K562 (cell line): ENCODE measurements at regions not wholly inside any gene's neighbourhood (a gene's known extent, or its start where the extent isn't known, plus 50 kb on each side); places are given as distances from the start of the nearest gene placed in this dataset.

Experiments used
- ATAC-seq: fragments of 200-7000 bp; cut with Tn5 transposase; 3 replicates; pipeline ENCODE4 v1.9.1; 2020; ENCODE audit warnings: moderate library complexity
- BruUV-seq: library from RNA; stranded (reverse); fragments of 400-500 nt; replicated peaks from 2 replicates; lab custom pipeline; 2021; lab: Mats Ljungman, UMichigan
- CTCF ChIA-PET: fragments of 300-600 bp; formaldehyde crosslinking; extraction: SDS; loops from one replicate; lab custom pipeline; 2021; ENCODE audit warnings: low intra/inter-chr PET ratio; lab: Yijun Ruan, JAX
- POLR2A ChIA-PET: fragments of 300-600, 350-650 bp; sonication (Branson Sonifier 250); formaldehyde crosslinking; extraction: SDS; loops from one replicate; lab custom pipeline; 2021; ENCODE audit warnings: antibody characterized with exemption, inconsistent platforms; lab: Yijun Ruan, JAX
- DNase-seq, 4 experiments: peaks; one replicate each; pipeline versions ENCODE4 v3.0.0 to v3.0.0-alpha.2; 2011 to 2018; ENCODE audit warnings: low spot score in 3 of 4, mixed read lengths in 3 of 4; ENCODE audit errors: extremely low read depth in 1 of 4
- FAIRE-seq: peaks from 2 replicates; lab custom pipeline; 2011; peaks lifted over from hg19 to GRCh38; lab: Jason Lieb, UNC
- H2AFZ ChIP-seq: 2 replicates; pipeline ENCODE4 v1.6.0; 2011; ENCODE audit warnings: low read depth, low read length, control low read depth, inconsistent platforms
- H3K27ac ChIP-seq: fragments of 200-600 bp; 3 replicates; pipeline ENCODE4 v1.8.0; 2011; ENCODE audit warnings: low read depth, mild to moderate bottlenecking, control low read depth, inconsistent platforms, low read length, moderate library complexity, mixed read lengths; ENCODE audit errors: extremely low read depth
- H3K27me3 ChIP-seq, 2 experiments: fragments of 300-600 bp in 1 of 2; 2 replicates in 1 of 2; 3 replicates in 1 of 2; pipeline versions ENCODE4 v1.6.0 to v1.8.0; 2011; ENCODE audit warnings: inconsistent platforms in 2 of 2, low read length in 2 of 2, mild to moderate bottlenecking in 1 of 2, mixed read lengths in 1 of 2, moderate library complexity in 1 of 2; ENCODE audit not compliant: control insufficient read depth in 2 of 2, insufficient read depth in 2 of 2
- H3K36me3 ChIP-seq: fragments of 300-600 bp; 3 replicates; pipeline ENCODE4 v1.8.0; 2011; ENCODE audit warnings: mild to moderate bottlenecking, low read length, inconsistent platforms; ENCODE audit not compliant: control insufficient read depth, insufficient read depth
- H3K4me1 ChIP-seq, 2 experiments: fragments of 200-600 bp in 1 of 2; replicated peaks in 1 of 2; 2 replicates in 1 of 2; 3 replicates in 1 of 2; pipeline versions ENCODE4 v1.5.1 to v1.8.0; 2011; ENCODE audit warnings: inconsistent platforms in 2 of 2, low read length in 2 of 2, mild to moderate bottlenecking in 1 of 2, mixed read lengths in 1 of 2, moderate library complexity in 1 of 2; ENCODE audit not compliant: control insufficient read depth in 2 of 2, insufficient read depth in 2 of 2
- H3K4me2 ChIP-seq: 2 replicates; pipeline ENCODE4 v1.6.1; 2011; ENCODE audit warnings: low read length, control low read depth, inconsistent platforms, mixed read lengths; ENCODE audit not compliant: insufficient read depth
- H3K4me3 ChIP-seq: fragments of 200-600 bp; sonication (generic), shearing (Covaris generic); 2 replicates; pipeline ENCODE4 v1.5.1; 2016; ENCODE audit warnings: control low read depth, inconsistent platforms
- H3K79me2 ChIP-seq: fragments of 200-600 bp; 3 replicates; pipeline ENCODE4 v1.8.0; 2011; ENCODE audit warnings: low read length, inconsistent platforms; ENCODE audit not compliant: control insufficient read depth, insufficient read depth
- H3K9ac ChIP-seq, 2 experiments: 2 replicates each; pipeline versions ENCODE4 v1.6.0 to v1.6.1; 2011; ENCODE audit warnings: low read depth in 2 of 2, low read length in 2 of 2, control low read depth in 1 of 2, inconsistent platforms in 1 of 2, mild to moderate bottlenecking in 1 of 2, mixed read lengths in 1 of 2; ENCODE audit not compliant: insufficient read depth in 1 of 2
- H3K9me1 ChIP-seq: one replicate; pipeline ENCODE4 v1.6.0; 2011; ENCODE audit warnings: inconsistent platforms, mild to moderate bottlenecking, low read length, moderate library complexity; ENCODE audit not compliant: control insufficient read depth, insufficient read depth
- H3K9me3 ChIP-seq: replicated peaks from 2 replicates; pipeline ENCODE4 v1.5.1; 2011; ENCODE audit warnings: low read depth, low read length, inconsistent platforms; ENCODE audit not compliant: control insufficient read depth, insufficient read depth
- H4K20me1 ChIP-seq: replicated peaks from 2 replicates; pipeline ENCODE4 v1.6.1; 2011; ENCODE audit warnings: low read length, inconsistent platforms, mixed read lengths; ENCODE audit not compliant: control insufficient read depth, insufficient read depth
- BCL6 ChIP-seq: fragments of 250-450 bp; sonication (Bioruptor Pico); IDR thresholded peaks from 2 replicates; pipeline ENCODE4 v1.4.0; 2020
- ILF3 ChIP-seq: fragments of 450-650 bp; IDR thresholded peaks from 2 replicates; pipeline ENCODE4 v1.6.1; 2018; ENCODE audit warnings: antibody characterized with exemption, mild to moderate bottlenecking, moderate library complexity, borderline replicate concordance
- IRF1 ChIP-seq: sonication (generic); formaldehyde crosslinking; IDR thresholded peaks from 2 replicates; pipeline ENCODE4 v1.8.0; 2022; ENCODE audit warnings: missing genetic modification reagents, mild to moderate bottlenecking, borderline replicate concordance
- WGBS: fragments of 100-300 bp; shearing (Covaris generic); methylation state at CpG from one replicate; pipeline ENCODE4 v1.1.6; 2016; ENCODE audit warnings: low coverage, mixed read lengths; ENCODE audit not compliant: insufficient coverage; ENCODE audit errors: missing lambda C conversion rate; 5-methylcytosine and 5-hydroxymethylcytosine counted together
- in situ Hi-C: fragments of 300-500 bp; cut with MboI; formaldehyde crosslinking; loops from 4 replicates; pipeline ENCODE4 v1.15.0; 2018; ENCODE audit warnings: inconsistent platforms, mixed read lengths
- intact Hi-C: fragments of 100-400 bp; cut with micrococcal nuclease; formaldehyde crosslinking; loops from 2 replicates; pipeline ENCODE4 v1.14.2; 2022
- TF ChIP-seq, protein P1 (sequence below), 2 experiments: fragments of 450-650 bp in 1 of 2; IDR thresholded peaks; 2 replicates each; pipeline ENCODE4 v1.6.1; 2011 to 2017; ENCODE audit warnings: low read depth in 2 of 2, antibody characterized with exemption in 1 of 2, borderline replicate concordance in 1 of 2, low read length in 1 of 2, mild to moderate bottlenecking in 1 of 2, mixed read lengths in 1 of 2; ENCODE audit not compliant: control insufficient read depth in 1 of 2
- TF ChIP-seq, protein P2 (sequence below): fragments of 450-650 bp; IDR thresholded peaks from 2 replicates; pipeline ENCODE4 v1.6.1; 2018; ENCODE audit not compliant: partially characterized antibody

- ATAC-seq, result no peak
- Histone ChIP-seq H3K4me2 (no peak overlapping the region), H4K20me1 (no peaks in the 10 kb centered on the region), H3K4me1 (no peaks in the 10 kb centered on the region), H3K36me3 (no peaks in the 10 kb centered on the region), H3K27ac (no peak overlapping the region), H3K4me3 (no peak overlapping the region), H2AFZ (no peak overlapping the region), H3K79me2 (no peaks in the 10 kb centered on the region), H3K9ac (no peak overlapping the region), H3K9me3 (no peaks in the 10 kb centered on the region), H3K27me3 (no peaks in the 10 kb centered on the region), H3K9me1 (no peaks in the 10 kb centered on the region)
- FAIRE-seq, result no peak
- CTCF ChIA-PET, result no interaction called here
- POLR2A ChIA-PET, result no interaction called here
- no peak for DNase-seq
- TF ChIP-seq IRF1 (CRISPR knock-in tag), result no peak
- no peak for TF ChIP-seq BCL6 (CRISPR knock-in tag)
- TF ChIP-seq, protein P1, sequence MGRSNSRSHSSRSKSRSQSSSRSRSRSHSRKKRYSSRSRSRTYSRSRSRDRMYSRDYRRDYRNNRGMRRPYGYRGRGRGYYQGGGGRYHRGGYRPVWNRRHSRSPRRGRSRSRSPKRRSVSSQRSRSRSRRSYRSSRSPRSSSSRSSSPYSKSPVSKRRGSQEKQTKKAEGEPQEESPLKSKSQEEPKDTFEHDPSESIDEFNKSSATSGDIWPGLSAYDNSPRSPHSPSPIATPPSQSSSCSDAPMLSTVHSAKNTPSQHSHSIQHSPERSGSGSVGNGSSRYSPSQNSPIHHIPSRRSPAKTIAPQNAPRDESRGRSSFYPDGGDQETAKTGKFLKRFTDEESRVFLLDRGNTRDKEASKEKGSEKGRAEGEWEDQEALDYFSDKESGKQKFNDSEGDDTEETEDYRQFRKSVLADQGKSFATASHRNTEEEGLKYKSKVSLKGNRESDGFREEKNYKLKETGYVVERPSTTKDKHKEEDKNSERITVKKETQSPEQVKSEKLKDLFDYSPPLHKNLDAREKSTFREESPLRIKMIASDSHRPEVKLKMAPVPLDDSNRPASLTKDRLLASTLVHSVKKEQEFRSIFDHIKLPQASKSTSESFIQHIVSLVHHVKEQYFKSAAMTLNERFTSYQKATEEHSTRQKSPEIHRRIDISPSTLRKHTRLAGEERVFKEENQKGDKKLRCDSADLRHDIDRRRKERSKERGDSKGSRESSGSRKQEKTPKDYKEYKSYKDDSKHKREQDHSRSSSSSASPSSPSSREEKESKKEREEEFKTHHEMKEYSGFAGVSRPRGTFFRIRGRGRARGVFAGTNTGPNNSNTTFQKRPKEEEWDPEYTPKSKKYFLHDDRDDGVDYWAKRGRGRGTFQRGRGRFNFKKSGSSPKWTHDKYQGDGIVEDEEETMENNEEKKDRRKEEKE (IDR thresholded peaks at IDR 0.05; ENCODE audit: borderline replicate concordance in 1 of 2, control insufficient read depth in 1 of 2, low read depth in 2 of 2, low read length in 1 of 2), result no peak
- TF ChIP-seq, protein P2, sequence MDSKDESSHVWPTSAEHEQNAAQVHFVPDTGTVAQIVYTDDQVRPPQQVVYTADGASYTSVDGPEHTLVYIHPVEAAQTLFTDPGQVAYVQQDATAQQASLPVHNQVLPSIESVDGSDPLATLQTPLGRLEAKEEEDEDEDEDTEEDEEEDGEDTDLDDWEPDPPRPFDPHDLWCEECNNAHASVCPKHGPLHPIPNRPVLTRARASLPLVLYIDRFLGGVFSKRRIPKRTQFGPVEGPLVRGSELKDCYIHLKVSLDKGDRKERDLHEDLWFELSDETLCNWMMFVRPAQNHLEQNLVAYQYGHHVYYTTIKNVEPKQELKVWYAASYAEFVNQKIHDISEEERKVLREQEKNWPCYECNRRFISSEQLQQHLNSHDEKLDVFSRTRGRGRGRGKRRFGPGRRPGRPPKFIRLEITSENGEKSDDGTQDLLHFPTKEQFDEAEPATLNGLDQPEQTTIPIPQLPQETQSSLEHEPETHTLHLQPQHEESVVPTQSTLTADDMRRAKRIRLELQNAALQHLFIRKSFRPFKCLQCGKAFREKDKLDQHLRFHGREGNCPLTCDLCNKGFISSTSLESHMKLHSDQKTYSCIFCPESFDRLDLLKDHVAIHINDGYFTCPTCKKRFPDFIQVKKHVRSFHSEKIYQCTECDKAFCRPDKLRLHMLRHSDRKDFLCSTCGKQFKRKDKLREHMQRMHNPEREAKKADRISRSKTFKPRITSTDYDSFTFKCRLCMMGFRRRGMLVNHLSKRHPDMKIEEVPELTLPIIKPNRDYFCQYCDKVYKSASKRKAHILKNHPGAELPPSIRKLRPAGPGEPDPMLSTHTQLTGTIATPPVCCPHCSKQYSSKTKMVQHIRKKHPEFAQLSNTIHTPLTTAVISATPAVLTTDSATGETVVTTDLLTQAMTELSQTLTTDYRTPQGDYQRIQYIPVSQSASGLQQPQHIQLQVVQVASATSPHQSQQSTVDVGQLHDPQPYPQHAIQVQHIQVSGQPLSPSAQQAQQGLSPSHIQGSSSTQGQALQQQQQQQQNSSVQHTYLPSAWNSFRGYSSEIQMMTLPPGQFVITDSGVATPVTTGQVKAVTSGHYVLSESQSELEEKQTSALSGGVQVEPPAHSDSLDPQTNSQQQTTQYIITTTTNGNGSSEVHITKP, result no peak
- TF ChIP-seq ILF3, result no peak
- in situ Hi-C loops, result no loop called here
- WGBS, result 0% methylated on average over 1 of the region's 1 CpG
- intact Hi-C loops, result no loop called here
- no TSS peak for BruUV-seq
These were observed 444.6 kb upstream of the DAB2 start for GRCh38 chr5:39869396-39869795.
